HEK293T (cell line): ENCODE measurements at regions not wholly inside any gene's neighbourhood (a gene's known extent, or its start where the extent isn't known, plus 50 kb on each side); places are given as distances from the start of the nearest gene placed in this dataset.

Experiments used
- CTCF ChIA-PET: fragments of 350-600 bp; formaldehyde crosslinking; extraction: SDS; loops from one replicate; lab custom pipeline; 2021; ENCODE audit warnings: antibody characterized with exemption, inconsistent platforms; lab: Yijun Ruan, JAX
- POLR2A ChIA-PET: fragments of 350-600 bp; formaldehyde crosslinking; extraction: SDS; loops from one replicate; lab custom pipeline; 2020; ENCODE audit warnings: antibody characterized with exemption, inconsistent platforms; lab: Yijun Ruan, JAX
- DNase-seq: peaks from one replicate; pipeline ENCODE4 v3.0.0; 2012; ENCODE audit warnings: mixed read lengths; ENCODE audit errors: extremely low spot score
- ARNT ChIP-seq: fragments of 450-650 bp; IDR thresholded peaks from 2 replicates; pipeline ENCODE4 v1.6.1; 2017; ENCODE audit warnings: mild to moderate bottlenecking
- BHLHE40 ChIP-seq: fragments of 450-650 bp; IDR thresholded peaks from 2 replicates; pipeline ENCODE4 v1.6.1; 2016; ENCODE audit warnings: mild to moderate bottlenecking, moderate library complexity, borderline replicate concordance
- CTBP1 ChIP-seq: fragments of 450-650 bp; IDR thresholded peaks from 2 replicates; pipeline ENCODE4 v1.6.1; 2016; ENCODE audit warnings: borderline replicate concordance
- ELF4 ChIP-seq: fragments of 450-650 bp; IDR thresholded peaks from 2 replicates; pipeline ENCODE4 v1.6.1; 2017; ENCODE audit warnings: antibody characterized with exemption
- FOXA1 ChIP-seq: fragments of 450-650 bp; IDR thresholded peaks from 2 replicates; pipeline ENCODE4 v1.6.1; 2016; ENCODE audit warnings: mild to moderate bottlenecking
- FOXK2 ChIP-seq: fragments of 450-650 bp; IDR thresholded peaks from 2 replicates; pipeline ENCODE4 v1.6.1; 2016; ENCODE audit warnings: mild to moderate bottlenecking
- FOXM1 ChIP-seq: fragments of 450-650 bp; IDR thresholded peaks from 2 replicates; pipeline ENCODE4 v1.6.1; 2017; ENCODE audit warnings: mild to moderate bottlenecking, borderline replicate concordance
- HDGF ChIP-seq: fragments of 450-650 bp; IDR thresholded peaks from 2 replicates; pipeline ENCODE4 v1.6.1; 2017; ENCODE audit warnings: antibody characterized with exemption, borderline replicate concordance
- L3MBTL2 ChIP-seq: fragments of 450-650 bp; conservative IDR thresholded peaks from 2 replicates; pipeline ENCODE4 v1.6.1; 2016; ENCODE audit warnings: mild to moderate bottlenecking
- LEF1 ChIP-seq: fragments of 450-650 bp; IDR thresholded peaks from 2 replicates; pipeline ENCODE4 v1.6.1; 2017; ENCODE audit warnings: mild to moderate bottlenecking, borderline replicate concordance
- NFRKB ChIP-seq: fragments of 450-650 bp; IDR thresholded peaks from 2 replicates; pipeline ENCODE4 v1.6.1; 2016; ENCODE audit warnings: mild to moderate bottlenecking, moderate library complexity
- SP1 ChIP-seq: fragments of 450-650 bp; IDR thresholded peaks from 2 replicates; pipeline ENCODE4 v1.6.1; 2017
- SUZ12 ChIP-seq: fragments of 450-650 bp; IDR thresholded peaks from 2 replicates; pipeline ENCODE4 v1.6.1; 2016; ENCODE audit warnings: mild to moderate bottlenecking
- TARDBP ChIP-seq: fragments of 450-650 bp; IDR thresholded peaks from 2 replicates; pipeline ENCODE4 v1.6.1; 2016
- ZNF384 ChIP-seq: fragments of 450-650 bp; IDR thresholded peaks from 2 replicates; pipeline ENCODE4 v1.6.1; 2016
- TF ChIP-seq, protein P1 (sequence below): fragments of 450-650 bp; IDR thresholded peaks from 2 replicates; pipeline ENCODE4 v1.6.1; 2016

DNA sequence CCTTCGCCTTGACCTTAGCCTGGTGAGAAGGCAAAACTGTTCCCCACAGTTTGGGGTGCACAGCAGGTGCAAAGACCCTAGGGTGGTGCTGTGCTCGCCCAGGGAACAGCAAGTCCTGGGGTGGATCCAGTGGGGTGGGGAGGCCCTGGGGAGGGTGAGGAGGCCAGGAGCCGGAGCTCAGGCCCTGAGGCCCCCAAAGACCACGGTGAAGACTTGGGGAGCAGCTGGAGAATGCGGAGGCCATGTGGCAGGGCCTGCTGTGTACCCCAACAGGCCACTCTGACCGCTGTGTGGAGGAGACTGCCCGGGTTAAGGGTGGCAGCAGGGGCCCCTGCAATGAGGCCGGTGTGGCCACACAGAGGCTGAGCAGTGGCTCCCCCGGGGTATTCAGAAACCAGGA lies 101.1 kb upstream of the RTL6 start:
- no peak for TF ChIP-seq ZNF384
- TF ChIP-seq FOXK2: no peak
- POLR2A ChIA-PET: no interaction called here
- CTCF ChIA-PET: no interaction called here
- no peak for DNase-seq

- ChIA-PET CTCF (no interaction called here), POLR2A (no interaction called here)
- TF ChIP-seq ARNT (no peak), L3MBTL2 (no peak), TARDBP (no peak), ELF4 (no peak), NFRKB (no peak), SP1 (no peak), ZNF384 (no peak), HDGF (no peak), SUZ12 (no peak), FOXM1 (no peak), LEF1 (no peak), FOXA1 (no peak), CTBP1 (no peak), FOXK2 (no peak), BHLHE40 (no peak)
- TF ChIP-seq, protein P1, sequence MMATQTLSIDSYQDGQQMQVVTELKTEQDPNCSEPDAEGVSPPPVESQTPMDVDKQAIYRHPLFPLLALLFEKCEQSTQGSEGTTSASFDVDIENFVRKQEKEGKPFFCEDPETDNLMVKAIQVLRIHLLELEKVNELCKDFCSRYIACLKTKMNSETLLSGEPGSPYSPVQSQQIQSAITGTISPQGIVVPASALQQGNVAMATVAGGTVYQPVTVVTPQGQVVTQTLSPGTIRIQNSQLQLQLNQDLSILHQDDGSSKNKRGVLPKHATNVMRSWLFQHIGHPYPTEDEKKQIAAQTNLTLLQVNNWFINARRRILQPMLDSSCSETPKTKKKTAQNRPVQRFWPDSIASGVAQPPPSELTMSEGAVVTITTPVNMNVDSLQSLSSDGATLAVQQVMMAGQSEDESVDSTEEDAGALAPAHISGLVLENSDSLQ: no peak
- no peak for DNase-seq
Measured at GRCh38 chr22:44597616-44598015, 99.6 kb upstream of the RTL6 start.

DNA sequence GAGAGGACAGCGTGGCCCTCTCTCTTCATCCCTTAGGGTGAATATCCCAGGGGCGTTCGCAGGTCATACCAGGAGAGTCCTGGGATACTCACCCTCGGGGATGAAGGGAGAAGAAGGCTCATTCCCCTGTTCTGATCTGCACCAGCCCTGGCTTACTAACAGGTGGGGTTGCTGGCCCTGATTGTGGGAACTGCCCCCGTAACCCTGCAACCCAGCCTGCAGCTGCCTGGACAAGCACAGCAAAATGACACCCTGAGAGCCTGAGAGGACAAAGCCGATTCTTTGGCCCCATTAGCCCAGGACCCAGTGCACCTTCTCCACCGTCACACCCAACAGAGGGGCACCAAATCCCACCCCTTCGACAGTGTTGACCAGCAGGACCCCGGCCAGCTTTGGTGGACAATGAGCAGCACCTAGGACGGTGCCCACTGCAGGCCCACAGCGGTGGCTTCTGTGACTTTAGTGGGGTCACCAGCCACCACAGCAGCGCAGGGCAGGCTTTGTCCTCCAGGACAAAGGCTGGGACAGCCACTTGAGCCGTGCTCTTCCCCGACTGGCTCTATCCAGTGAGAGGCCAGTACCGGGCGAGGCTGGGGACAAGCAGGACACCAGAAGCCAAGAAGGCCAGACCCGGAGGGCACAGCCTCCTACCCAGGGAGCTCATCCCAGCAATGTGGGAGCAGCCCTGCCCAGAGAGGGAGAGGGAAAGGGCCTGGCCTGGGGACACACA lies 98.5 kb upstream of the RTL6 start:
- no peak for TF ChIP-seq ELF4
- TF ChIP-seq FOXA1: no peak
- no peak for TF ChIP-seq BHLHE40
- no peak for TF ChIP-seq TARDBP
- no peak for TF ChIP-seq CTBP1
- no peak for TF ChIP-seq SP1
- TF ChIP-seq HDGF: no peak
- TF ChIP-seq ZNF384: no peak
- TF ChIP-seq LEF1: no peak
- TF ChIP-seq FOXK2: no peak
- no peak for TF ChIP-seq SUZ12
- no peak for TF ChIP-seq NFRKB
- TF ChIP-seq, protein P1: no peak
- no peak for TF ChIP-seq FOXM1
- ChIA-PET POLR2A (no interaction called here), CTCF (no interaction called here)

GRCh38 chr22:44595841-44596341 lies 97.9 kb upstream of the RTL6 start:
- POLR2A ChIA-PET: no interaction called here
- DNase-seq: peak; percentile 49
- CTCF ChIA-PET: no interaction called here
- TF ChIP-seq CTBP1 (no peak), TARDBP (no peak)
- TF ChIP-seq, protein P1: peak; percentile 87

More for the DNA sequence above, 98.5 kb upstream of the RTL6 start:
- DNase-seq: no peak

DNA sequence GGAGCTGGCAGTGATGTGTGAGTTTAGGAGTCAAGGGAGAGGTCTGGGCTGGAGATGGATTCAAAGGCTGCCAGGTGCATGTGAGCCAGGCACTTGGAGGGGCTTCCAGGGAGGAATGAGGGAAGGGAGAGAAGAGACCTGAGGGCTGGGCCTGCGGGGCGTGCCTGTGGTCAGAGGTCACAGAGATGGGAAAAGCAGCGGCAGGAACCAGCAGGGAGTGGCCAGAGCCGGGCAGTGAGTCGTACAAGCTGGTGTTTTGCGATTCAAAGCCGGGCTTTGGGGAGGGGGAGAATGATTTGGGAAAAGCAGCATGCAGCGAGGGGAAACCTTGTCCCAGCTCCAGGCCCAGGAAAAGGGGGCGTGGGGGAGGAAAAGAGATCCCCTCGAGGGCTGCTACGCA lies 96.9 kb upstream of the RTL6 start:
- no peak for DNase-seq
- TF ChIP-seq TARDBP (no peak), BHLHE40 (no peak), HDGF (no peak), NFRKB (no peak)
- ChIA-PET CTCF (no interaction called here), POLR2A (no interaction called here)

DNA sequence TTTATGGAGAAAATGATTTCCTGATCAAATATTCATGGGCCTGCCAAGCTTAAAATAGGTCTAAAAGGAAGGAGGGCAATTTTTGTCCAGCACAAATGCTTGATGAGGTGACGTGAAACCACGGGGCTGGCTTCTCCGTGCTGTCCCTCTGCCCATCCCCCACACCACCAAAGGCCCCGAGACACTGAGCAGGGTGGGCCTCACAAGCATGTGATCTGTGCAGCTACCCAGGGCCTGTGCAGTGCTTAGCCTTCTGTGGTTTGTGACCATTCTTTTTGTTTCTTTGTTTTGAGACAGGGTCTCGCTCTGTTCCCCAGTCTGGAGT lies 94.8 kb upstream of the RTL6 start:
- CTCF ChIA-PET: no interaction called here
- no peak for TF ChIP-seq HDGF
- no peak for TF ChIP-seq TARDBP
- TF ChIP-seq, protein P1: no peak
- TF ChIP-seq ZNF384: no peak
- no peak for TF ChIP-seq FOXK2
- TF ChIP-seq FOXA1: no peak
- POLR2A ChIA-PET: no interaction called here
- DNase-seq: no peak
